Stimulated activated CD8-positive, alpha-beta memory T cell treated with anti-CD3 and anti-CD28 coated beads, Interleukin-2, amount 100 ng/mL, for 48 hours (primary cell): ENCODE measurements at regions not wholly inside any gene's neighbourhood (a gene's known extent, or its start where the extent isn't known, plus 50 kb on each side); places are given as distances from the start of the nearest gene placed in this dataset.
"Not testable (repeated sequence)": the region's sequence is repeated elsewhere in the genome, so short reads cannot be mapped to it uniquely, and the experiment has no call there.

ENCODE experiments used
- DNase-seq, 2 donors: peaks; one replicate each; pipeline ENCODE4 v3.0.0-alpha.2; 2020; ENCODE audit warnings: low read depth in 2 of 2

GRCh38 chr17:83159204-83160049 lies 80.0 kb downstream of the METRNL start:
- DNase-seq = no peak

- no peak for DNase-seq
Observed at GRCh38 chr17:83160443-83161297, 81.3 kb downstream of the METRNL start.

GRCh38 chr17:83161298-83162034 lies 82.1 kb downstream of the METRNL start:
- no peak for DNase-seq

- DNase-seq = no peak
Observed at GRCh38 chr17:83162035-83162745, 82.8 kb downstream of the METRNL start.

GRCh38 chr17:83164490-83164889 lies 85.1 kb downstream of the METRNL start:
- no peak for DNase-seq

DNA sequence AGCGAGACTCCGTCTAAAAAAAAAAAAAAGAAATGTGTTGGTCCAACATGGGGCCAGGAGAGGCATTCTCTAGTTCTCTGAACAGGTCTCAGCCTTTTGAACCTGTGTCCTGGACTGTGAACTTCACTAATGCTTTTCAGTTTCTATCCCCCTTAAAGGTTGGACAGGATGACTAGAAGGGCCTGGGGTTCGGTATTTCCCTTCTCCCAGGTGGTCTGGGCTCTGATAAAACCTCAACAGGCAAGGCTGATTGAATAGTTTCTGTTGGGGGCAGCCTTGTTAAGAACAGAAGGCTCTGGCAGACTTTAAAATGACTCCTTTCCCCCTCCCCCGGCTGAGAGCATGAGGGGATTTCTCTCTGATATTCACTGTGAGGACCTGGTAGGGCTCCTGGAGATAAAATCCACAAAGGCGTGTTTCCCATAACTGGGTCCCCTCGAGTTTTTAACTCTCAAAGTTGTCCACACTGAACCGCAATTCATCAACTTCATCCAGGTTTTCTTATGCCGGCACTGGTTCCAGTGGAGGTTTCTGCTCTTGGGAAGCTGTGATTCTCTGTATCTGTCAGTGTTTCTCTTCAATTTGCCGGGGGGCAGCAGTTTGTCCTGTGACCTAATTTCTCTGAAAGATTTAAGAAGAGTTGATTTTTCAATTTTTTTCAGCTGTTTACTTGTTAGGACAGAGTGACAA lies 91.3 kb downstream of the METRNL start:
- no peak for DNase-seq

DNA sequence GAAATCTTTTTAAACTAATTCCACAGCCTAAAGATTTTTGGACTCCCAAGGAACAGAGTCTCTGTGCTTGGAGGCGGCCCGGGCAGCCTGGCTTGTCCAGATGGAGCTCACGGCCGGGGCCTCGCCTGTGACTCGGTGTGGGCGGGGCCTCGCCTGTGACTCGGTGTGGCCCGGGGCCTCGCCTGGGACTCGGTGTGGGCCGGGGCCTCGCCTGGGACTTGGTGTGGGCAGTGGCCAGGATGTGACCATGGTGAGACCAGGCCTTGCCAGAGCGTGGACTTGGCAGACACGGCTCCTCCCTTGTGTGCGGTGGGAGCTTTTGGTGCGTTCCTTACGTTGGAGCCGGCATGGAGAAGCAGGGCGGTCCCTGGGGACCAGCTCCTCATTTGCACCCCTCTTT lies 92.3 kb downstream of the METRNL start:
- DNase-seq = no peak

DNA sequence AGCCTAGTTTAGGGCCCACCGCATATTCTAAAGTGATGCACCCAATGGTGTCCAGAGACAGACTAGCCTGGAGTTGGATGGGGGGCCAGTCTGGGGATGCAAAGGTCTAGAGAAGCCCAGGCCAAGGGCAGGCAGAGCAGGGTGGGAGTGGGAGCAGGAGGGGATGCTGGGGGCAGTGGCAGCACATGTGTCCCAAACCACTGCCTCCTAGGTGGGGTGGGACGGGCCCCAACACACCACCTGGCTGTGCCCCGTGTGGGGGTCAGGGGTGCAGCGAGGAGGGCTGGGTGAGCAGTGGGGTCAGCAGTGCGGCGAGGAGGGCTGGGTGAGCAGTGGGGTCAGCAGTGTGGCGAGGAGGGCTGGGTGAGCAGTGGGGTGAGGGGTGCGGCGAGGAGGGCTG lies 92.7 kb downstream of the METRNL start:
- not testable (repeated sequence) for DNase-seq

- not testable (repeated sequence) for DNase-seq
Observed at GRCh38 chr17:83172646-83173045, 93.2 kb downstream of the METRNL start.

- not testable (repeated sequence) for DNase-seq
Observed at GRCh38 chr17:83173180-83173913, 93.9 kb downstream of the METRNL start.

- DNase-seq = no peak
Observed at GRCh38 chr17:83173914-83174361, 94.5 kb downstream of the METRNL start.

DNA sequence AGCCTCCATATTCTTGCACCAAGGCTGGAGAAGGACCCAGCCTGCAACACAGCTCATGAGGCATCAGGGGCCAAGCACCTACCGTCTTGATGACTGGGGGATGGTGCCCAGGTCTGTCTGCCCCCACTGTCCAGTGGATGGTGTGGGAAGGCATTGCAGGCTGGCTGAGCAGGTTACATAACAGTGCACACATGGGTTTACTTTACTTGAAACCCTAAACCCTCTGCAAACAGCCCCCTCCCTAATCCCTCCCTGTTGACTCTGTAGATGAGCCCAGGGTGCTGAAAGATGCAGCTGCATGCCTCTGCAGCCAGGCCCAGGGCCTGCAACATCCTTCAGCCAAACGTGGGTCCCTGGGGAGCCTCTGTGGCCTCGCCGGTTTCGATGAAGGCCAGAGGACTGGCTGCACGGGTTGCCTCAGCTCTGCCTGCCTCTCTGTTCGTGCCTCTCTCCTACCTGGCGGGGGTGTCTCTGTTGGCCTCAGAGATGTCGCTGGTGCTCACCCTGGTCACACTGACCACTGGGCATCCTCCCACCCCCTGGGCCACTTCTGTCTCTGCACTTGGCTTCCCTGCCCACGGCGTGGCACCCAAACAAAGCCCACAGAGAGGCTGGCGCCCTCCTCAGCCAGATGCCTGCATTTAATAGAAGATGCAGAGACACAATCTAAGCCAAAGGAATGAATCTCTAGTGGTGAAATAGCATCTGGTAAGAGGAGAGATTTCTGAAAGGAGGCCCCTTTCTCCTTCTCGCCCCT lies 95.1 kb downstream of the METRNL start:
- DNase-seq = no peak

DNA sequence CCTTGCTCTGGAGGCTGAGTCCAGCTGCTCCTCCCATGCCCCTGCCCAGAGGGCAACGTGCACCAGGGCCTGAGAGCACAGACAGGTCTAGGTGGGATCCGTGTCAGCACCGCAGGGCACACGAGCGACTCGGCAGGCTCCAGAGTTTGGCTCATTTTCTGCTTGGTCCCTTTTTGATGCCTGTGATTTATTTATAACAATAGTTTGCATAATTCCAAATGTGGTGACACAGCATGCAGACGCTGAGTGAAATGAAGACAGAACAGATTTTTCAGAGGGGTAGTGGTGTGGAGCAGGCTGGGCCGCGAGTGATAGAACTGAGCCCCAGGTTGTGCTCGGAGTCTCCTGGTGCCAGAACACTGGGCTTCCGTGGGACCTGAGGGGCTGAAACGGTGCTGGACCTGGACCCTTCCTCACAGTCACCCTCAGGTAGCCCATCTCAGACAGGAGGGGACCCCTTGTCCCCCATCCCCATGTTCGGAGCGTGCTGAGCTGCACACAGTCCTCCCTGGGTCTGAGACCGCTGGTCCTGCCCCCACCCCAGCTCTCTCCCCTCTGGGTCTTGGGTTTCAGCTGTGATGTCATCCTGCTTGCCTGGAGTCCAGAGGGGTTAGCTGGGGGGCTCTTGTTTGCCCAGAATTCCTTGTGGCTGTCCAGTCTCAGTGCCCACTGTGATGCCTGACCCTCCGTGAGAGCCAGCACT lies 95.9 kb downstream of the METRNL start:
- DNase-seq = no peak

DNA sequence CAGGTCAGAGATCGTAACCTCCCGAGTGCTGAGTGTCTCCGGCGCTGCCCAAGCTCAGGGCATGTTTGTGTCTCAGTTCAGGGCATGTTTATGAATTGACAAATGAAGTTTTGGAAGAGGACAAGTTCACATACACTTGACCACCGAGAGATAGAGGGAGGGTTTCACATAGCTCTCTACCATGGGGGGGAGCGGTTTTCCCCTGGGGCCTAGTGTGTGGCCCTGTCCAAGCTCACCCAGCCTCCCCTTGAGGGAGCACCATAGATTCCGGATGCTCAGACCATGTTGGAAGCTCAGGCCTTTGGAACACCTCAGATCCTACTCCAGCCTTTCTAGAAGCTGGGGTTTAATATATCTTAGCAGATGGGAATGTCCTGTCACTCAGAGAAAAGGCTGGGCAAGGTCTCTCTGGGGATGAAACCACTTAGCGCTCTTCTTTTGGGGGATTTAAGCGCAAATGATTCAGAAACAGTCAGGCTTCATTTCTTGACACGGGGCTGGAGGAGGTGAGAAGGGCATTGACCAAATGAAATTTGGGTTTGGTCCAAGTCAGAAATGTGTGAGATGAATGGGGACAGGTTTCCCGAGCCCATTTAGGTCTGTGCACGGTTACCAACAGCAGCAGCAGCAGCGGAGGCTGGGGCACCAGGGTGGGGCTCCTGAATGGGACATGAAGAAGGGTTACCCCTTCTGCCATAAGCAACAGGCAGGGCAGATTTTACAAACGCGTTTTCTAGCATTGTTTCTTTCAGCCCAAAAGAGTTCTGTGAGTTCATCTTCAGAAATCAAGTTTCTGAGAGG lies 96.6 kb downstream of the METRNL start:
- DNase-seq = no peak

DNA sequence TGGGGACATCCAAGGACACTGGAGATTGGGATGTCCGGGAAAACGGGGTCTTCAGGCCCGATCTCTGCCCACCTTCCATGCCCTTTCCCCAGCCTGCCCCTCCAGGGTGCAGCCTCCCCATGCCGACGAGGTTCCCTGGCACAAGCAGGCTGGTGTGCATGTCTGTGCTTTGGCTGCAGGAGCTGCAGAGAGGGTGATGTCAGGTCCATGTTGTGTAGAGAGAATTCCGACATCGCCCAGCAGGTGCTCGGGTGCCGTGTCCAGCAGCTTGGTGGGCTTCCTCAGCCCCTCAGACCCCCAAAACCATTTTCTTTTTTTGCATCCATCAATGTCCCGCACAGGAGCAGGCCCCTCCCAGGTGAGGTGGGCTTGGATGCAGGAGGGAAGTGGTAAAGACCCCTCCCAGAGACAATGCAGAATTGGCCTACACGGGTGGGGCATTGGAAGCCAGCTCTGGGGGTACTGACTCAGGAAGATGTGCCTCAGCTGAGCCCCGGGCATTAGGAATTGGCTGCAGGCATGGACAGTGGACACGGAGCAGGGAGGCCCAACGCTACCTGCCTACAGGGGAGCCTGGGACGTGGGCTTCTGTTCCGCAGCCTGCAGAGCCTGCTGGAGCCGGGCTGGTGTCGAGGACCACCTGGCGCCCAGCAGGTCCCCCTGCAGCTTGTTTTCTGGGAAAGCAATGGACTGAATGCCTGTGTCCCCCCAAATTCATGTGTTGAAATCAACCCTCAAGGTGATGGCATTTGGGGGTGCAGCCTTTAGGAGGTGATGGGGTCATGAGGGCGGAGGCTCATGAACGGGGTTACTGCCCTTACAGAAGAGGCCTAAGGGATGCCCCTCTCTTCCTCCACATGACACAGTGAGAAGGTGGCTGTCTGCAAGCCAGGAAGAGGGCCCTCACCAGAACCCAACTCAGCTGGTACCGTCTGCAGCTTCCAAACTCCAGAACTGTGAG lies 97.5 kb downstream of the METRNL start:
- DNase-seq = no peak

DNA sequence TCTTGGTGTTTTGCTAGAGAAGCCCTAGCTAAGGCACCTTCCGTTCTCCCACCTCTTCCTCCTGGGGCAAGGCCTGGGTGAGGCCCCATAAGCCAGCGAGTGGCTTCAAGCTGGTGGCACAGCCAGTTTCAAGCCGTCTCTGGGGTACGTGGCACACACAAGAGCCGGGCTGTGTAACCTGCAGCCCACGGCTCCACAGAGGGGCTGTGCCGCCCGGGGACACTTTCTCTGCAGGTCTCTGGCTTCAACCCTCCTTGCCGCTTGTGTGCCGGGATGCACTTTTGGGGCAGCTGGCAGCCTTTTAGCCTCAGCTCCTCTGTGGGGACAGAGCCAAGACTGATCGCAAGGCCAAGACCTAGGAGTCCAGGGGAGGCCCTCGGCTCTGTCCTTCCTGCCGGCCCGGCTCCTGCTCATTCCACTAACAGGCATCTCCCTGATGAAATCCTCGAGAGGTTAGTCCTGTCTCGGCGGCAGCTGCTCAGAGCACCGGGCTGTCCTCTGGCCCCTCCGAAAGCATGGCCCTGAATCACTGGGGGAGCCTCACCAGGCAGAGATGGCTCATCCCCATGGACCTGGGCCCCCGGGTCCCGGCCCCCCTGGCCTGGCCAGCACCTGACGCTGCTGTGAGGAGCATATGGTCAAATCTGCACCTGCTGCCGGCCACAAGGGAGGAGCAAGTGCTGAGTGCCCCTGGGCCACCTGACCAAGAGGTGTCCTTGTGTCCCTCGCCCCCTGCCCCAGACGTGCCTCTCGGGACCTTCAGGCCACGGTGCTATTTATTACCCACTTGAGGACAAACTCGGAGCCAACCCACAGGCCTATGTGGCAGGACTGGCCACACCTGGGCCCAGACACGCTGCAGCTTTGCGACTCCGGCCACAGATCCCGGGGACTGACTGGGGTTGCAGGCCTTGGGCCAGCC lies 98.5 kb downstream of the METRNL start:
- no peak for DNase-seq
